OCI-LY3 (cell line): ENCODE measurements at regions not wholly inside any gene's neighbourhood (a gene's known extent, or its start where the extent isn't known, plus 50 kb on each side); places are given as distances from the start of the nearest gene placed in this dataset.

Source experiments
- H2AFZ ChIP-seq: fragments of 200-600, 300-600 bp; shearing (Covaris generic); 2 replicates; pipeline ENCODE4 v1.6.0; 2014; ENCODE audit warnings: antibody characterized with exemption, low read depth, low read length
- H3K27ac ChIP-seq: fragments of 200-600, 300-600 bp; sonication (generic); 2 replicates; pipeline ENCODE4 v1.5.1; 2014; ENCODE audit warnings: mild to moderate bottlenecking, low read length, moderate library complexity, mixed read lengths
- H3K27me3 ChIP-seq: fragments of 200-600, 300-600 bp; sonication (generic); 2 replicates; pipeline ENCODE4 v1.6.1; 2014; ENCODE audit warnings: low read depth, low read length, mixed read lengths
- H3K36me3 ChIP-seq: fragments of 200-600, 300-600 bp; sonication (generic); replicated peaks from 2 replicates; pipeline ENCODE3; 2014; ENCODE audit warnings: low read depth, low read length, mixed read lengths
- H3K4me1 ChIP-seq: fragments of 300-600, 200-600 bp; sonication (generic); 2 replicates; pipeline ENCODE4 v1.6.1; 2014; ENCODE audit warnings: low read length, mixed read lengths
- H3K4me2 ChIP-seq: fragments of 200-600, 300-600 bp; sonication (generic); 2 replicates; pipeline ENCODE4 v1.6.1; 2014; ENCODE audit warnings: low read length, mixed read lengths
- H3K4me3 ChIP-seq: fragments of 300-600, 200-600 bp; sonication (generic); 2 replicates; pipeline ENCODE4 v1.5.1; 2014; ENCODE audit warnings: antibody characterized with exemption, mild to moderate bottlenecking, low read length, moderate library complexity
- H3K79me2 ChIP-seq: fragments of 300-600, 200-600 bp; shearing (Covaris generic); 2 replicates; pipeline ENCODE4 v1.6.1; 2014; ENCODE audit warnings: mild to moderate bottlenecking, low read length, mixed read lengths
- H3K9ac ChIP-seq: fragments of 300-600, 200-600 bp; shearing (Covaris generic); 2 replicates; pipeline ENCODE4 v1.6.0; 2014; ENCODE audit warnings: mild to moderate bottlenecking, low read length, moderate library complexity
- H3K9me3 ChIP-seq: fragments of 200-600, 300-600 bp; shearing (Covaris generic); 2 replicates; pipeline ENCODE4 v1.6.1; 2014; ENCODE audit warnings: low read length, mixed read lengths; ENCODE audit not compliant: insufficient read depth
- H4K20me1 ChIP-seq: fragments of 200-600, 300-600 bp; sonication (generic); 2 replicates; pipeline ENCODE4 v1.6.1; 2016; ENCODE audit warnings: low read length, mixed read lengths; ENCODE audit not compliant: insufficient read depth
- EZH2phosphoT487 ChIP-seq: fragments of 200-600 bp; shearing (Covaris generic); IDR thresholded peaks from 2 replicates; pipeline ENCODE4 v1.6.1; 2018; ENCODE audit warnings: antibody characterized with exemption, mixed run types, low read depth
- TF ChIP-seq, protein P1 (sequence below): fragments of 200-600, 300-600 bp; sonication (generic); IDR thresholded peaks from 2 replicates; pipeline ENCODE4 v1.5.1; 2014; ENCODE audit warnings: antibody characterized with exemption, low read length, low read depth

DNA sequence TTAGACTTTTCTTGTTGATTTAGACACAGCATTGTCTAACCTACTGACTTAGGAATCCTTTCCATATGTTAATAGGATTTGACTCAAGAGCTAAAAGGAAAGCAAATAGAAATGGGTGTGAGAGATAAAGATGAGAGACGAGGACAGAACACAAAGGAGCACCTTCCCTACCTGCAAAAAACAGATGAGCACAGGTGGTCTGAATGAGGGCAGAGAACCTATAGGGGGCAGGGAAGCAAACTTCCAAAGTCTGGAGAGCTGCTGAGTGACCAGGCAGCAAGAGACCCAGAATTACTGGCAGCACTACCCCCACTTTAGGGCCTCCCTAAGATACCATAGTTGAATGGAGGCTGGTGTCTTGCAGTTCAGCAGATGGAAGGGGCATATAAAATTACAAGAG lies 98.1 kb upstream of the CTNNB1 start:
- H3K27me3 ChIP-seq = no peaks in the 10 kb centered on the region
- H3K4me1 ChIP-seq = no peaks in the 10 kb centered on the region
- H3K4me2 ChIP-seq = no peak overlapping the region
- H2AFZ ChIP-seq = no peak overlapping the region
- no peaks in the 10 kb centered on the region for H3K79me2 ChIP-seq
- no peak overlapping the region for H3K9ac ChIP-seq
- H3K4me3 ChIP-seq = no peak overlapping the region
- TF ChIP-seq EZH2phosphoT487 = no peak
- TF ChIP-seq, protein P1, sequence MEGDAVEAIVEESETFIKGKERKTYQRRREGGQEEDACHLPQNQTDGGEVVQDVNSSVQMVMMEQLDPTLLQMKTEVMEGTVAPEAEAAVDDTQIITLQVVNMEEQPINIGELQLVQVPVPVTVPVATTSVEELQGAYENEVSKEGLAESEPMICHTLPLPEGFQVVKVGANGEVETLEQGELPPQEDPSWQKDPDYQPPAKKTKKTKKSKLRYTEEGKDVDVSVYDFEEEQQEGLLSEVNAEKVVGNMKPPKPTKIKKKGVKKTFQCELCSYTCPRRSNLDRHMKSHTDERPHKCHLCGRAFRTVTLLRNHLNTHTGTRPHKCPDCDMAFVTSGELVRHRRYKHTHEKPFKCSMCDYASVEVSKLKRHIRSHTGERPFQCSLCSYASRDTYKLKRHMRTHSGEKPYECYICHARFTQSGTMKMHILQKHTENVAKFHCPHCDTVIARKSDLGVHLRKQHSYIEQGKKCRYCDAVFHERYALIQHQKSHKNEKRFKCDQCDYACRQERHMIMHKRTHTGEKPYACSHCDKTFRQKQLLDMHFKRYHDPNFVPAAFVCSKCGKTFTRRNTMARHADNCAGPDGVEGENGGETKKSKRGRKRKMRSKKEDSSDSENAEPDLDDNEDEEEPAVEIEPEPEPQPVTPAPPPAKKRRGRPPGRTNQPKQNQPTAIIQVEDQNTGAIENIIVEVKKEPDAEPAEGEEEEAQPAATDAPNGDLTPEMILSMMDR = no peak
- no peak overlapping the region for H3K27ac ChIP-seq
- no peaks in the 10 kb centered on the region for H3K9me3 ChIP-seq
- H3K36me3 ChIP-seq = no peaks in the 10 kb centered on the region
- no peaks in the 10 kb centered on the region for H4K20me1 ChIP-seq

DNA sequence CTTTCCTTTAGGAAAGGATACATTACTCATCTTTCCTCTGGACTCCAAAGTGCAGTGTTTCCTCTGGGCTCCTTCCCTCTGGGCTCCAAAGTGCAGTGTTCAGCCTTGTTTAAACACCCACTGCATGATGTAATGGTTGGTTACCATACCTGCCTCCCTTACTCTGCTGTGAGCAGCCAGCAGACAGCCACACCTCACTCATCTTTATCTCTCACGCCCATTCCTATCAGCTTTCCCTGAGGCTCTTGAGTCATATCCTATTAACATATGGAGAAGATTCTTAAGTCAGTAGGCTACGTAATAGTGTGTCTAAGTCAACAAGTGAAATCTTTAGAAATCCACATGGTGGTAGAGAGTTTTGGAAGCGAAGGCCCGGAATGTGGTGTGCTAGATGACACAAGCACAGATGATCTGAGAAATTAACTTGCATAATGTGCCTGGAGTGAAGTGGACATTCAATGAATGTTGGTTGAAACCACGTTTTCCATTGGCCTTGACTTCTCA lies 97.2 kb upstream of the CTNNB1 start:
- Histone ChIP-seq H3K27me3 (no peaks in the 10 kb centered on the region), H3K79me2 (no peaks in the 10 kb centered on the region), H3K27ac (no peak overlapping the region), H3K9ac (no peak overlapping the region), H2AFZ (no peak overlapping the region), H3K9me3 (no peaks in the 10 kb centered on the region), H3K4me1 (no peaks in the 10 kb centered on the region), H3K4me3 (no peak overlapping the region), H4K20me1 (no peaks in the 10 kb centered on the region), H3K36me3 (no peaks in the 10 kb centered on the region), H3K4me2 (no peak overlapping the region)
- no peak for TF ChIP-seq EZH2phosphoT487
- TF ChIP-seq, protein P1 = no peak

DNA sequence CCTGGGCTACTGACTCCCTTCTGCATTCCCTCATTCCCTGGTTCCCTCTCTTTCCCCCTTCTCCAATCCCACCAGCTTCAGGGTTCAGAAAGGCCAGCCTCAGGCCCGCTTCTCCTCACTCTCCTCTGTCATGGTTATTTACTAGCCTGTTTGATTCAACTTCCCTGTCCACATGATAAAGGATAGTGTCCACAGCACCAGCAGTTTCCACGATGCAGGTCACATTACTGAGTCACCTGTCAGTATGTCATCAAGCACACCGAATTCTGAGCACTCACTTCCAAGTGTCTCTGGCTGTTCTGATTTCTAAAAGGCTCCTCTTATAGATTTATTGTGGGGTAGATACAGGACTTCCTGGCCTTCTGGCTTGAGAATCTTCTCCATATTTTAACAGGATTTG lies 96.6 kb upstream of the CTNNB1 start:
- TF ChIP-seq, protein P1 = no peak
- TF ChIP-seq EZH2phosphoT487 = no peak
- no peak overlapping the region for H3K4me3 ChIP-seq
- H3K27ac ChIP-seq = no peak overlapping the region
- no peaks in the 10 kb centered on the region for H3K4me1 ChIP-seq
- H2AFZ ChIP-seq = no peak overlapping the region
- no peak overlapping the region for H3K4me2 ChIP-seq
- H3K79me2 ChIP-seq = no peaks in the 10 kb centered on the region
- no peaks in the 10 kb centered on the region for H4K20me1 ChIP-seq
- H3K9ac ChIP-seq = no peak overlapping the region
- H3K9me3 ChIP-seq = no peaks in the 10 kb centered on the region
- no peaks in the 10 kb centered on the region for H3K27me3 ChIP-seq
- H3K36me3 ChIP-seq = no peaks in the 10 kb centered on the region

DNA sequence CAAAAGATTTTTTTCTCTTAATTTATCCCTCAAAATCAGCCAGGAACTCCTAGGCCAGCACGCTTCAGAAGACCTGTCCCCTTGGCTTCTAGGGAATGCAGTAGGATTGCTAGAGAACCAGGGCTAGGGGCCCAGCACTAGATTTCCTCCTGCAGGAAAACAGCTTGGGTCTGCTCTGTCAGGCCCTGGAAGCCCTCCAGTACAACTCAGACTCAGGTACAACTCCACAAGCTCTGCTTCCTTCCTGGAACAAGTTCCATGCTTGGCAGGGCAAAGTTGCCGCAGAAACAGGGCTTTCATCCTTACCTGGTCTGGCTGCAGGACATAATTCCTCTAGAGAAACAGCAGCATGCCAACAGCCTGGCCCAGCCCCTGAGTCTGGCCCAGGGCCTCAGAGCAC lies 96.1 kb upstream of the CTNNB1 start:
- H3K27me3 ChIP-seq = peaks cover 4% of the 10 kb centered on the region; the same call in 1 of the 2 replicates
- no peaks in the 10 kb centered on the region for H3K79me2 ChIP-seq
- H2AFZ ChIP-seq = no peak overlapping the region
- H4K20me1 ChIP-seq = no peaks in the 10 kb centered on the region
- no peaks in the 10 kb centered on the region for H3K9me3 ChIP-seq
- H3K4me3 ChIP-seq = no peak overlapping the region
- no peak overlapping the region for H3K9ac ChIP-seq
- no peaks in the 10 kb centered on the region for H3K36me3 ChIP-seq
- H3K4me1 ChIP-seq = no peaks in the 10 kb centered on the region
- no peak overlapping the region for H3K4me2 ChIP-seq
- H3K27ac ChIP-seq = no peak overlapping the region
- no peak for TF ChIP-seq EZH2phosphoT487
- TF ChIP-seq, protein P1 = no peak
